Neuronal stem cell (in vitro differentiated cells): ENCODE measurements at regions not wholly inside any gene's neighbourhood (a gene's known extent, or its start where the extent isn't known, plus 50 kb on each side); places are given as distances from the start of the nearest gene placed in this dataset.
"Not testable (repeated sequence)": the region's sequence is repeated elsewhere in the genome, so short reads cannot be mapped to it uniquely, and the experiment has no call there.

ENCODE experiments used
- DNase-seq: peaks from one replicate; pipeline ENCODE4 v3.0.0-alpha.2; 2013; ENCODE audit warnings: low spot score
- H2AFZ ChIP-seq: one replicate; pipeline ENCODE4 v1.6.1; 2013; ENCODE audit warnings: mild to moderate bottlenecking, low read length, inconsistent platforms
- H2AK5ac ChIP-seq: 2 replicates; pipeline ENCODE4 v1.6.1; 2013; ENCODE audit warnings: low read depth, mild to moderate bottlenecking, inconsistent platforms, low read length, moderate library complexity, mixed read lengths
- H2BK120ac ChIP-seq: 2 replicates; pipeline ENCODE4 v1.6.1; 2013; ENCODE audit warnings: low read depth, mild to moderate bottlenecking, inconsistent platforms, low read length, moderate library complexity, mixed read lengths
- H2BK12ac ChIP-seq: one replicate; pipeline ENCODE4 v1.6.1; 2013; ENCODE audit warnings: low read length, inconsistent platforms
- H2BK15ac ChIP-seq: 2 replicates; pipeline ENCODE4 v1.6.1; 2013; ENCODE audit warnings: mild to moderate bottlenecking, low read length, inconsistent platforms, mixed read lengths
- H2BK5ac ChIP-seq: one replicate; pipeline ENCODE4 v1.6.1; 2013; ENCODE audit warnings: inconsistent platforms, mild to moderate bottlenecking, low read length, moderate library complexity
- H3K14ac ChIP-seq: one replicate; pipeline ENCODE4 v1.6.1; 2013; ENCODE audit warnings: low read length, inconsistent platforms
- H3K18ac ChIP-seq: 2 replicates; pipeline ENCODE4 v1.6.1; 2013; ENCODE audit warnings: low read length, inconsistent platforms
- H3K23ac ChIP-seq: 2 replicates; pipeline ENCODE4 v1.6.1; 2013; ENCODE audit warnings: low read depth, mild to moderate bottlenecking, mixed read lengths, low read length, inconsistent platforms; ENCODE audit not compliant: poor library complexity
- H3K27ac ChIP-seq: replicated peaks from 3 replicates; pipeline ENCODE4 v1.5.1; 2013; ENCODE audit warnings: low read length, inconsistent platforms
- H3K27me3 ChIP-seq, 3 experiments: 2 replicates each; pipeline ENCODE4 v1.6.1; 2013; ENCODE audit warnings: low read length in 3 of 3, mild to moderate bottlenecking in 2 of 3, inconsistent platforms in 1 of 3, low read depth in 1 of 3, mixed read lengths in 1 of 3, moderate library complexity in 1 of 3; ENCODE audit not compliant: control insufficient read depth in 3 of 3, insufficient read depth in 3 of 3
- H3K36me3 ChIP-seq, 2 donors: replicated peaks in 1 of 2; 2 replicates each; pipeline ENCODE4 v1.6.1; 2013; ENCODE audit warnings: low read length in 2 of 2; ENCODE audit not compliant: control insufficient read depth in 2 of 2, insufficient read depth in 2 of 2
- H3K4ac ChIP-seq: 2 replicates; pipeline ENCODE4 v1.6.1; 2013; ENCODE audit warnings: inconsistent platforms, mild to moderate bottlenecking, low read length, moderate library complexity
- H3K4me1 ChIP-seq, 2 donors: 1 replicate in 1 of 2; 2 replicates in 1 of 2; pipeline ENCODE4 v1.6.1; 2013; ENCODE audit warnings: low read length in 2 of 2, low read depth in 1 of 2; ENCODE audit not compliant: control insufficient read depth in 2 of 2, insufficient read depth in 1 of 2
- H3K4me2 ChIP-seq: one replicate; pipeline ENCODE4 v1.6.1; 2013; ENCODE audit warnings: mild to moderate bottlenecking, low read length, inconsistent platforms; ENCODE audit not compliant: insufficient read depth, poor library complexity, severe bottlenecking
- H3K4me3 ChIP-seq, 2 donors: 2 replicates each; pipeline ENCODE4 v1.5.1; 2013; ENCODE audit warnings: low read length in 2 of 2, mild to moderate bottlenecking in 2 of 2, inconsistent platforms in 1 of 2, moderate library complexity in 1 of 2
- H3K79me1 ChIP-seq: one replicate; pipeline ENCODE4 v1.6.1; 2013; ENCODE audit warnings: low read depth, mild to moderate bottlenecking, inconsistent platforms, low read length, moderate library complexity
- H3K9ac ChIP-seq: one replicate; pipeline ENCODE4 v1.6.1; 2013; ENCODE audit warnings: mild to moderate bottlenecking, low read depth, low read length, inconsistent platforms; ENCODE audit not compliant: poor library complexity
- H3K9me3 ChIP-seq, 2 donors: replicated peaks in 1 of 2; 2 replicates each; pipeline versions ENCODE3 to v1.6.1; 2013; ENCODE audit warnings: low read length in 2 of 2, mild to moderate bottlenecking in 2 of 2, inconsistent platforms in 1 of 2, low read depth in 1 of 2, mixed read lengths in 1 of 2, moderate library complexity in 1 of 2; ENCODE audit not compliant: control insufficient read depth in 2 of 2, insufficient read depth in 1 of 2
- H4K8ac ChIP-seq: one replicate; pipeline ENCODE4 v1.6.1; 2013; ENCODE audit warnings: low read depth, mild to moderate bottlenecking, inconsistent platforms, low read length, moderate library complexity
- H4K91ac ChIP-seq: one replicate; pipeline ENCODE4 v1.6.1; 2013; ENCODE audit warnings: low read length, low read depth, mild to moderate bottlenecking, inconsistent platforms; ENCODE audit not compliant: poor library complexity
- WGBS, 2 donors: extraction: QIAGEN DNeasy Blood & Tissue Kit; methylation state at CpG; one replicate each; pipeline ENCODE4 v1.1.7; 2013; ENCODE audit warnings: missing lambda C conversion rate in 2 of 2, mixed read lengths in 1 of 2; ENCODE audit not compliant: insufficient read length in 2 of 2, insufficient replicate concordance in 1 of 2; ENCODE audit errors: extremely low coverage in 2 of 2; 5-methylcytosine and 5-hydroxymethylcytosine counted together

- Histone ChIP-seq H3K9me3 (peaks cover 0 to 2% of the 10 kb centered on the region in 2 donors), H2BK120ac (no peak overlapping the region), H3K23ac (no peak overlapping the region), H2BK5ac (no peak overlapping the region), H2AFZ (no peak overlapping the region), H3K14ac (no peak overlapping the region), H3K4ac (no peak overlapping the region), H3K27ac (no peak overlapping the region), H2BK12ac (no peak overlapping the region), H2AK5ac (no peak overlapping the region), H3K4me2 (no peak overlapping the region), H3K27me3 (no peaks in the 10 kb centered on the region), H4K91ac (no peak overlapping the region), H3K79me1 (no peaks in the 10 kb centered on the region), H2BK15ac (no peak overlapping the region), H3K36me3 (peaks cover 0 to 29% of the 10 kb centered on the region in 2 donors), H3K9ac (no peak overlapping the region), H3K4me1 (peaks cover 0 to 2% of the 10 kb centered on the region in 2 donors), H3K4me3 (no peak overlapping the region), H4K8ac (no peak overlapping the region), H3K18ac (no peak overlapping the region)
- WGBS, 2 donors = no CpG with 5 or more reads among the region's 2 CpGs
- DNase-seq = no peak
These were observed 170.4 kb downstream of the LIPI start for GRCh38 chr21:14040386-14040785.

- H2BK5ac ChIP-seq, H2BK12ac ChIP-seq, H3K4me1 ChIP-seq, H2BK120ac ChIP-seq, H4K8ac ChIP-seq, H3K9me3 ChIP-seq, H3K9ac ChIP-seq, H3K18ac ChIP-seq, H3K79me1 ChIP-seq, H3K27ac ChIP-seq, H2BK15ac ChIP-seq, DNase-seq, H3K14ac ChIP-seq, H2AFZ ChIP-seq, H2AK5ac ChIP-seq, H3K4ac ChIP-seq, H3K23ac ChIP-seq, H4K91ac ChIP-seq: not testable (repeated sequence)
- peaks cover 0 to 11% of the 10 kb centered on the region in 2 donors for H3K36me3 ChIP-seq
- peak overlapping the region in 1 of 2 donors; percentile 77 for H3K4me3 ChIP-seq
- H3K4me2 ChIP-seq = peak overlapping the region; percentile 25
- H3K27me3 ChIP-seq = peaks cover 0 to 12% (median 0%) of the 10 kb centered on the region in 3 experiments
- no CpG with 5 or more reads among the region's 2 CpGs for WGBS, 2 donors
These were observed 182.1 kb downstream of the LIPI start for GRCh38 chr21:14028619-14029018.

GRCh38 chr21:14027235-14027869 lies 183.4 kb downstream of the LIPI start:
- H2AFZ ChIP-seq = peak overlapping the region; percentile 87

GRCh38 chr21:14020108-14020507 lies 190.6 kb downstream of the LIPI start:
- not testable (repeated sequence) for H2BK15ac ChIP-seq, H4K91ac ChIP-seq, H2AFZ ChIP-seq, H3K4me2 ChIP-seq, H3K18ac ChIP-seq, H3K4ac ChIP-seq, H3K9ac ChIP-seq, H2BK5ac ChIP-seq, H3K23ac ChIP-seq, H3K27ac ChIP-seq, H3K4me1 ChIP-seq, H3K36me3 ChIP-seq, H4K8ac ChIP-seq, DNase-seq, H3K4me3 ChIP-seq, H2BK120ac ChIP-seq, H2AK5ac ChIP-seq, H3K9me3 ChIP-seq, H3K79me1 ChIP-seq, H3K27me3 ChIP-seq, H2BK12ac ChIP-seq, H3K14ac ChIP-seq
- no CpG with 5 or more reads among the region's 2 CpGs for WGBS, 2 donors

More at GRCh38 chr21:14027235-14027869, 183.4 kb downstream of the LIPI start:
- H3K4me2 ChIP-seq = peak overlapping the region; percentile 18
- peaks cover 0 to 12% (median 0%) of the 10 kb centered on the region in 3 experiments for H3K27me3 ChIP-seq
- not testable (repeated sequence) for H3K4ac ChIP-seq, H2AK5ac ChIP-seq, H4K8ac ChIP-seq, H3K79me1 ChIP-seq, H3K23ac ChIP-seq, H3K9me3 ChIP-seq, H3K36me3 ChIP-seq, H3K9ac ChIP-seq, H3K4me1 ChIP-seq, H3K14ac ChIP-seq, H2BK15ac ChIP-seq, H2BK120ac ChIP-seq, H2BK12ac ChIP-seq, H2BK5ac ChIP-seq, H4K91ac ChIP-seq
- peak; percentile 75 for DNase-seq
- H3K27ac ChIP-seq = peak overlapping the region; percentile 63
- H3K4me3 ChIP-seq = peak overlapping the region; percentile 77 to 87
- peak overlapping the region; percentile 64 for H3K18ac ChIP-seq
- no CpG with 5 or more reads among the region's 37 CpGs for WGBS, 2 donors
